GM21825 (cell line): ENCODE measurements at regions not wholly inside any gene's neighbourhood (a gene's known extent, or its start where the extent isn't known, plus 50 kb on each side); places are given as distances from the start of the nearest gene placed in this dataset.
"Not testable (repeated sequence)": the region's sequence is repeated elsewhere in the genome, so short reads cannot be mapped to it uniquely, and the experiment has no call there.

Source experiments
- ATAC-seq: cut with Tn5 transposase; IDR thresholded peaks from one replicate; pipeline ENCODE4 v1.9.1; 2021; ENCODE audit warnings: mild to moderate bottlenecking, moderate library complexity; ENCODE audit not compliant: unreplicated experiment

GRCh38 chr12:42892702-42893551, 303.4 kb upstream of the PRICKLE1 start:
- ATAC-seq, result no peak

- ATAC-seq, result no peak
These were observed 298.1 kb upstream of the PRICKLE1 start for GRCh38 chr12:42887657-42888056.

DNA sequence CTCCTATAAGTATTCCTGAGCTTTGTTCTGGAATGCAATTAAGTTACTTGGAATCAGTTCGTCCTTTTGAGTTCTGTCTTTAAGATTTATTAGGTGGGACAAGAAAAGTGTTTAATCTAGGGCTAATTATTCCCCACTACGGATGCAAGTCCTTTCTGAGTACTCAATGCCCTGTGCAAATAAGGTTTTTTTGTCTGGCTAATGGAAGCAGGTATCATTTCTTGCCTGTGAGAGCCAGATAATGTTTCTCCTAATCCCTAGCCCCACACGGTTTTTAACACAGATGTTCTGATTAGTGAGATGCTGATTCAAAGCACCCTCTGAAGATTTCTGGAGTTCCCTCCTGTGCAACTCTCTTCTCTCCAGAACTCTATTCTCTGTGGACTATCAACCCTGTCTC, 296.6 kb upstream of the PRICKLE1 start:
- no peak for ATAC-seq

DNA sequence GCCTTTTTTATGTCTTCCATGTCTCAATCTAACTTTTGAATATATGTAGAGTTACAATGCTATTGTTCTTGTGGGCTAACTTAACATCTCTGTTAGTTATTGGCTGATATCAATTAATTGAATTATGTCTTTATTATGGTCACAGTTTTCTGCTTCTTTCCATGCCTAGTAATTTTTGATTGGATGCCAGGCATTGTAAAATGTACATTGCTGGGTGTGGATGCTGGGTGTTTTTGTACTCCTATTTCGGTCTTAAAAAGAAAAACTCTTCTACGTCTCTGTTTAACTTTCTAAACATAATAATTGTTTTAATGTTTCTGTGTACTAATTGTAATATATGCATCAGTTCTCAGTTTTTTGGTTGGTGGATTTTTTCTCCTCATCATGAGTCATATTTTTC, 296.1 kb upstream of the PRICKLE1 start:
- ATAC-seq, result no peak

- ATAC-seq, result no peak
These were observed 294.6 kb upstream of the PRICKLE1 start for GRCh38 chr12:42884116-42884515.

- ATAC-seq, result no peak
These were observed 283.9 kb upstream of the PRICKLE1 start for GRCh38 chr12:42873401-42873800.

DNA sequence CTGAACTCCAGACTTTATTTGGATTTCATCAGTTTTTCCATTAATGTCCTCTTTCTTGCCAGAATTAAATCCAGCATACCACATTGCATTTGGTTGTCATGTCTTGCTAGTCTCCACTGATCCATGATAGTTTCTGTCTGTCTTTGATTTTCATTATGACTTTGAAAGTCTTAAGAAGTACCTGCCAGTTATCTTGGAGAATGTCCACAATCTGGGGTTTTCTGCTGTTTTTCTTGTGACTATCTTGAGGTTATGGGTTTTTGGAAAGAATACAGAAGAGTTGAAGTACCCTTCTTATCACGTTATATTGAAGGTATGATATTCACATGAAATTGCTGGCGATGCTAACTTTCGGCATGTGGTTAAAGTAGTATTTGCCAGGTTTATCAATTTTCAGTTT, 282.3 kb upstream of the PRICKLE1 start:
- no peak for ATAC-seq

GRCh38 chr12:42868291-42868690, 278.7 kb upstream of the PRICKLE1 start:
- ATAC-seq, result no peak

DNA sequence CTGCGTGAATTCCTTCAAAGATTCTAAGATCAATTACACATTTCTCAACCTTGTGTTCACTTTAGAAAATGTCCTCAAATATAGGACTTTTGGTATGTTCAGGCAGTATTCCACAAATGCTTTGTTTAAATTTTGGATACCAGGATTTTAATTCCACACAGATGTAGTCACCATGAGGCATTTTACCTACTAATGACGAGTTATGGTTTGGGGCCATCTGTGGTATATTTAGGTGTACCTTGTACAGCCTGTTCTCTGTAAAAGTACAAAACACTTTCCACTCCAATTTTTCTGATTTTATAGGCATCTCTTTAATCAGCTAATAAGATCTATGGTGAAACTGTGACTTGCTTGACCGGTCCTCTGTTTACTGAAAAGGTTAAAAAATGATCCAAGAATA, 275.7 kb upstream of the PRICKLE1 start:
- ATAC-seq, result no peak

- ATAC-seq, result no peak
These were observed 272.5 kb upstream of the PRICKLE1 start for GRCh38 chr12:42862055-42862454.

GRCh38 chr12:42860331-42860730, 270.8 kb upstream of the PRICKLE1 start:
- not testable (repeated sequence) for ATAC-seq

GRCh38 chr12:42859612-42860011, 270.1 kb upstream of the PRICKLE1 start:
- no peak for ATAC-seq

DNA sequence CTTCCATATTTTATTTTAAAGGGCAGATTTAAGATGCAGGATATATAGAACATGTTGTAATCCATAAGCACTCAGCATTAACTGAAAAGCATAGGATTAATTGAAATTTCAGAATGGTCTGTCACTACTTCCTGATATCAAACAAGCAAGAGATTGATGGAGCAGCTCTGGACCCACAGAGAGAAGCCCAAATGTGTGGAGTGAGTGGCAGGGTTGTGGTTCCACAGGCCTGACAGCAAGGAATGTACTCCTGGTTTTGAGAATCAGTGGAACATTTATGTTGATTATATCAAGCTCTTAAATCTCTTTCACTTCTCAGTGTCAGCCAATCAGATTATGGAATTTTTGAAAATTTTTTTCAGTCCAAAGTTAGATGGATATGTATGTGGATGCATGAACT, 267.6 kb upstream of the PRICKLE1 start:
- ATAC-seq, result no peak

GRCh38 chr12:42855362-42855950, 265.9 kb upstream of the PRICKLE1 start:
- no peak for ATAC-seq

GRCh38 chr12:42854826-42855225, 265.3 kb upstream of the PRICKLE1 start:
- ATAC-seq, result no peak

DNA sequence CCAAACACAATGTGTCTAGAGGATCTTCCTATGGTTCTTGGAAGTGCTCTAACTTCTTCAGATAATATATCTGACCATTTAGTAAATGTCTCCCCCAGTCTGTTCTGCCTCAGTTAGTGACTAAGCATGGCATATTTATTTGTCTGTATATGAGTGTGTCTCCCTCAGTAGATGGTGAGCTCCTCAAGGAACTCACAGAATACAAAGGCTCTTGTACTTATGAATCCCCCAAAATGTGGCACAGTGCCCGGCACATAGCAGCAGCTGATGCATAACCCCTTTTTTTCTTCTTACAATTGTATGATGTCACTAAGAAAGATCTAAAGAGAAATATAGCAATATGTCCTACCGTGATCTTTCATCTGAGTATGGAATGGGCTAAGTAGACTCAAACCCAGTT, 264.7 kb upstream of the PRICKLE1 start:
- ATAC-seq, result no peak

- ATAC-seq, result no peak
These were observed 264.0 kb upstream of the PRICKLE1 start for GRCh38 chr12:42853370-42854140.

DNA sequence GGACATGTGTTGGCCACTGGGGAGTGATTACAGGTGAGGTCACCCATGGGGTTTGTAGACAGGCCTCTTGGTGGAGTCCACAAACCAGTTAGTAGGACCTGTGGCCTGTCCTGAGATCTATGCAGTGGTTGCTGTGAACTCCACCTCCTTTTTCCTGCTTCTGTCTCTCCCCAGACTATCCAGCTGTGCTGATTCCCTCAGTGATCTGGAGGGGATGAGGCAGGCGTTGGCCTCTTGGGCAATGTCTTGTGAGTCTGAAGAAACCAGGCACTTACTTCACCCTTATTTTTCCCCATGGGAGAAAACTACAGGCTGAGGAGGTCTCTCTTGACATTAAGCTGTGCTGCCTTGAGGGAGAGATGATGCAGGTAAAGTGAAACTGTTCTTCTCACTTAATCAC, 257.2 kb upstream of the PRICKLE1 start:
- ATAC-seq, result no peak

GRCh38 chr12:42834062-42834461, 244.5 kb upstream of the PRICKLE1 start:
- no peak for ATAC-seq

DNA sequence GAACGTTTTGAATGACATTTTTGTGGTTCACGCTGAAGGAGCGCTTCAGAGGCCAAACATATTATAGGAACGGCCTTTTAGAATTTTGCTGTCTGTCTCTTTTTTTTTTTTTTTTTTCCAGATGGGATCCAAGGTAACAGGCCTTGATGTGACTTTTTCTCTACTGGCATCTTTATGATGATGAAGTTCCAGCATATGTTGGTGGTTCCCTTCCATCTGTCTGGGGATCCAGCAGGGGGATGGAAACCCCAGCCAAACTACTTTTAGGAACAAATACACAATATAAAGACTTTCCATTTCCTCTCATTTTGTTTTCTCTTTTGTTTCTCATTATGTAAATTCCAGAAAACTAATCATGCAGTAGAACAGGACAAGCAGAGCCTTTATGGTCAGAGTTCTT, 239.3 kb upstream of the PRICKLE1 start:
- ATAC-seq, result no peak

- ATAC-seq, result no peak
These were observed 234.8 kb upstream of the PRICKLE1 start for GRCh38 chr12:42824327-42824726.

- ATAC-seq, result no peak
These were observed 234.1 kb upstream of the PRICKLE1 start for GRCh38 chr12:42823679-42824078.
